MCF 10A (cell line): ENCODE measurements at regions not wholly inside any gene's neighbourhood (a gene's known extent, or its start where the extent isn't known, plus 50 kb on each side); places are given as distances from the start of the nearest gene placed in this dataset.

Experiments
- BruUV-seq: library from RNA; stranded (reverse); fragments of 400-500 nt; replicated peaks from 2 replicates; lab custom pipeline; 2021; lab: Mats Ljungman, UMichigan
- CTCF ChIA-PET: fragments of 300-600 bp; sonication (Branson Sonifier 250); formaldehyde crosslinking; extraction: SDS; loops from one replicate; lab custom pipeline; 2021; ENCODE audit warnings: antibody characterized with exemption, inconsistent platforms; lab: Yijun Ruan, JAX
- POLR2A ChIA-PET: fragments of 300-600, 350-650 bp; sonication (Branson Sonifier 250); formaldehyde crosslinking; extraction: SDS; loops from one replicate; lab custom pipeline; 2020; ENCODE audit warnings: antibody characterized with exemption, inconsistent platforms; lab: Yijun Ruan, JAX
- DNase-seq: peaks from one replicate; pipeline ENCODE4 v3.0.0-alpha.2; 2018; ENCODE audit not compliant: unreplicated experiment
- H3K27ac Mint-ChIP-seq: one replicate; pipeline ENCODE4 v1.8.0; 2022; ENCODE audit warnings: mild to moderate bottlenecking, low read depth, mixed read lengths; ENCODE audit not compliant: unreplicated experiment
- H3K27me3 Mint-ChIP-seq: one replicate; pipeline ENCODE4 v1.8.0; 2022; ENCODE audit warnings: mixed read lengths; ENCODE audit not compliant: insufficient read depth, unreplicated experiment
- H3K36me3 Mint-ChIP-seq: one replicate; pipeline ENCODE4 v1.8.0; 2022; ENCODE audit warnings: mild to moderate bottlenecking, moderate library complexity, mixed read lengths; ENCODE audit not compliant: insufficient read depth, unreplicated experiment
- H3K4me1 Mint-ChIP-seq: one replicate; pipeline ENCODE4 v1.8.0; 2022; ENCODE audit warnings: mixed read lengths; ENCODE audit not compliant: insufficient read depth, unreplicated experiment
- H3K4me3 Mint-ChIP-seq: one replicate; pipeline ENCODE4 v1.8.0; 2022; ENCODE audit warnings: mild to moderate bottlenecking, moderate library complexity, mixed read lengths; ENCODE audit not compliant: unreplicated experiment
- H3K9me3 Mint-ChIP-seq: one replicate; pipeline ENCODE4 v1.8.0; 2022; ENCODE audit warnings: mixed read lengths; ENCODE audit not compliant: unreplicated experiment
- intact Hi-C: fragments of 100-400 bp; cut with micrococcal nuclease; formaldehyde crosslinking; loops from 2 replicates; pipeline ENCODE4 v1.14.1; 2022
- TF ChIP-seq, protein P1 (sequence below): fragments of 200-600 bp; IDR thresholded peaks from one replicate; pipeline ENCODE4 v1.8.0; 2022; ENCODE audit warnings: antibody characterized with exemption, mild to moderate bottlenecking; ENCODE audit not compliant: unreplicated experiment

- Mint-ChIP-seq H3K27ac (no peak overlapping the region), H3K4me3 (no peak overlapping the region), H3K9me3 (peaks cover 9% of the 10 kb centered on the region), H3K4me1 (peaks cover 6% of the 10 kb centered on the region), H3K36me3 (peaks cover 7% of the 10 kb centered on the region), H3K27me3 (peaks cover 23% of the 10 kb centered on the region)
- intact Hi-C loops = no loop called here
- no peak for DNase-seq
- POLR2A ChIA-PET = interaction anchor here (0.6 kb wide), 1 partner anchor 482 kb away, joined by 3 read pairs; no protein-coding TSS in a partner anchor
- TF ChIP-seq, protein P1, sequence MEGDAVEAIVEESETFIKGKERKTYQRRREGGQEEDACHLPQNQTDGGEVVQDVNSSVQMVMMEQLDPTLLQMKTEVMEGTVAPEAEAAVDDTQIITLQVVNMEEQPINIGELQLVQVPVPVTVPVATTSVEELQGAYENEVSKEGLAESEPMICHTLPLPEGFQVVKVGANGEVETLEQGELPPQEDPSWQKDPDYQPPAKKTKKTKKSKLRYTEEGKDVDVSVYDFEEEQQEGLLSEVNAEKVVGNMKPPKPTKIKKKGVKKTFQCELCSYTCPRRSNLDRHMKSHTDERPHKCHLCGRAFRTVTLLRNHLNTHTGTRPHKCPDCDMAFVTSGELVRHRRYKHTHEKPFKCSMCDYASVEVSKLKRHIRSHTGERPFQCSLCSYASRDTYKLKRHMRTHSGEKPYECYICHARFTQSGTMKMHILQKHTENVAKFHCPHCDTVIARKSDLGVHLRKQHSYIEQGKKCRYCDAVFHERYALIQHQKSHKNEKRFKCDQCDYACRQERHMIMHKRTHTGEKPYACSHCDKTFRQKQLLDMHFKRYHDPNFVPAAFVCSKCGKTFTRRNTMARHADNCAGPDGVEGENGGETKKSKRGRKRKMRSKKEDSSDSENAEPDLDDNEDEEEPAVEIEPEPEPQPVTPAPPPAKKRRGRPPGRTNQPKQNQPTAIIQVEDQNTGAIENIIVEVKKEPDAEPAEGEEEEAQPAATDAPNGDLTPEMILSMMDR = no peak
- CTCF ChIA-PET = interaction anchor here (0.5 kb wide), 1 partner anchor 22 kb away, joined by 4 read pairs; no protein-coding TSS in a partner anchor
- BruUV-seq = no TSS peak
These were observed 101.9 kb upstream of the DISP3 start for GRCh38 chr1:11377001-11377583.

GRCh38 chr1:11377954-11378353 lies 101.0 kb upstream of the DISP3 start:
- POLR2A ChIA-PET = interaction anchor here (0.6 kb wide), 1 partner anchor 482 kb away, joined by 3 read pairs; no protein-coding TSS in a partner anchor

GRCh38 chr1:11379851-11380250 lies 99.1 kb upstream of the DISP3 start:
- peaks cover 23% of the 10 kb centered on the region for H3K27me3 Mint-ChIP-seq
- TF ChIP-seq, protein P1 = no peak
- H3K27ac Mint-ChIP-seq = no peak overlapping the region
- no TSS peak for BruUV-seq
- peaks cover 9% of the 10 kb centered on the region for H3K4me1 Mint-ChIP-seq
- peaks cover 7% of the 10 kb centered on the region for H3K36me3 Mint-ChIP-seq
- no peak for DNase-seq
- CTCF ChIA-PET = no interaction called here
- H3K9me3 Mint-ChIP-seq = no peaks in the 10 kb centered on the region
- H3K4me3 Mint-ChIP-seq = no peak overlapping the region
- intact Hi-C loops = no loop called here
- POLR2A ChIA-PET = no interaction called here

More at GRCh38 chr1:11377954-11378353, 101.0 kb upstream of the DISP3 start:
- CTCF ChIA-PET = no interaction called here
- TF ChIP-seq, protein P1 = no peak
- BruUV-seq = no TSS peak
- no peak overlapping the region for H3K27ac Mint-ChIP-seq
- intact Hi-C loops = no loop called here
- H3K36me3 Mint-ChIP-seq = peaks cover 7% of the 10 kb centered on the region
- no peak overlapping the region for H3K4me3 Mint-ChIP-seq
- peaks cover 23% of the 10 kb centered on the region for H3K27me3 Mint-ChIP-seq
- no peak for DNase-seq
- peaks cover 9% of the 10 kb centered on the region for H3K9me3 Mint-ChIP-seq
- H3K4me1 Mint-ChIP-seq = peaks cover 6% of the 10 kb centered on the region

DNA sequence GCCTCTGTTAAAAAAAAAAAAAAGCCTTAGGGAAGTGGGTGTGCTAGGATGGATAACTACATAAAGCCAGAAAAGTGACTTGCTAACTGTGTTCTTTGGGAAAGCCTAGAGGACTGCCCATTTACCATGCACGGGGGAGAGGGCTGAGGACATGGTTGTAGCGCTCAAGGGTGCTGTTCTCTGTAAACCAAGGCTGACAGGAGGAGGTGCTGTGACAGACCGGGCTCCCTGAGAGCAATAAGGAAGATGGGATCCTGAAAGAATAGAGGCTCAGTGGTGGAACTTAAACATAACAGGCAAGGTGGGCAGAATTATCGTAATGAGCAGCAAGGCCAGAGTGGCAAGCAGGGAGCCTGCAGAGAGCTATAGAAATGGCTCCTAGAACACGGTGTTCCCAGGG lies 98.5 kb upstream of the DISP3 start:
- H3K4me1 Mint-ChIP-seq = peaks cover 9% of the 10 kb centered on the region
- H3K27ac Mint-ChIP-seq = no peak overlapping the region
- no peak overlapping the region for H3K4me3 Mint-ChIP-seq
- CTCF ChIA-PET = interaction anchor here (0.8 to 1.0 kb wide), 2 partner anchors 8 to 59 kb away, joined by 3 to 5 read pairs; no protein-coding TSS in a partner anchor
- POLR2A ChIA-PET = no interaction called here
- peaks cover 7% of the 10 kb centered on the region for H3K36me3 Mint-ChIP-seq
- TF ChIP-seq, protein P1 = no peak
- peaks cover 23% of the 10 kb centered on the region for H3K27me3 Mint-ChIP-seq
- H3K9me3 Mint-ChIP-seq = no peaks in the 10 kb centered on the region
- BruUV-seq = no TSS peak
- intact Hi-C loops = no loop called here
- no peak for DNase-seq
